Peyer's patch (tissue), 4 donors: ENCODE measurements at regions not wholly inside any gene's neighbourhood (a gene's known extent, or its start where the extent isn't known, plus 50 kb on each side); places are given as distances from the start of the nearest gene placed in this dataset.

Experiments used
- DNase-seq, 3 donors: peaks; one replicate each; pipeline ENCODE4 v3.0.0-alpha.2; 2017 to 2019
- H3K27ac ChIP-seq, 4 donors: fragments of 200-600 bp; sonication (generic); one replicate each; pipeline ENCODE4 v1.5.1; 2016 to 2019
- H3K27me3 ChIP-seq, 2 donors: fragments of 200-600 bp; sonication (generic); one replicate each; pipeline ENCODE4 v1.5.1; 2019
- H3K36me3 ChIP-seq, 3 donors: fragments of 200-600 bp; sonication (generic); one replicate each; pipeline ENCODE4 v1.5.1; 2016 to 2019
- H3K4me1 ChIP-seq, 4 donors: fragments of 200-600 bp; sonication (generic); one replicate each; pipeline ENCODE4 v1.5.1; 2016 to 2019
- H3K4me3 ChIP-seq, 4 donors: fragments of 200-600 bp; sonication (generic); 1 replicate in 3 of 4; 2 replicates in 1 of 4; pipeline ENCODE4 v1.5.1; 2016 to 2019; ENCODE audit warnings: mild to moderate bottlenecking in 1 of 4
- H3K9me3 ChIP-seq, 4 donors: fragments of 200-600 bp; sonication (generic); one replicate each; pipeline ENCODE4 v1.5.1; 2016 to 2019; ENCODE audit warnings: mild to moderate bottlenecking in 1 of 4
- POLR2A ChIP-seq, 2 donors: fragments of 450-650 bp; IDR thresholded peaks; one replicate each; pipeline ENCODE4 v1.5.1; 2017; ENCODE audit warnings: antibody characterized with exemption in 2 of 2, mild to moderate bottlenecking in 2 of 2, moderate library complexity in 2 of 2
- TF ChIP-seq, protein P1 (sequence below), 6 experiments: fragments of 450-650 bp in 4 of 6; fragments of 200-600 bp in 2 of 6; sonication (generic) in 1 of 6; IDR thresholded peaks; one replicate each; pipeline ENCODE4 v1.5.1; 2017 to 2019; ENCODE audit warnings: antibody characterized with exemption in 6 of 6, mild to moderate bottlenecking in 3 of 6, moderate library complexity in 1 of 6

GRCh38 chr7:26951407-26951950 lies 87.1 kb upstream of the SKAP2 start:
- H3K4me1 ChIP-seq, result no peaks in the 10 kb centered on the region
- H3K9me3 ChIP-seq, result no peaks in the 10 kb centered on the region
- DNase-seq, result no peak
- no peaks in the 10 kb centered on the region for H3K27me3 ChIP-seq
- no peak overlapping the region for H3K4me3 ChIP-seq
- H3K36me3 ChIP-seq, result no peaks in the 10 kb centered on the region
- no peak overlapping the region for H3K27ac ChIP-seq
- no peak for TF ChIP-seq POLR2A (IDR thresholded peaks at IDR 0.05)
- TF ChIP-seq, protein P1, sequence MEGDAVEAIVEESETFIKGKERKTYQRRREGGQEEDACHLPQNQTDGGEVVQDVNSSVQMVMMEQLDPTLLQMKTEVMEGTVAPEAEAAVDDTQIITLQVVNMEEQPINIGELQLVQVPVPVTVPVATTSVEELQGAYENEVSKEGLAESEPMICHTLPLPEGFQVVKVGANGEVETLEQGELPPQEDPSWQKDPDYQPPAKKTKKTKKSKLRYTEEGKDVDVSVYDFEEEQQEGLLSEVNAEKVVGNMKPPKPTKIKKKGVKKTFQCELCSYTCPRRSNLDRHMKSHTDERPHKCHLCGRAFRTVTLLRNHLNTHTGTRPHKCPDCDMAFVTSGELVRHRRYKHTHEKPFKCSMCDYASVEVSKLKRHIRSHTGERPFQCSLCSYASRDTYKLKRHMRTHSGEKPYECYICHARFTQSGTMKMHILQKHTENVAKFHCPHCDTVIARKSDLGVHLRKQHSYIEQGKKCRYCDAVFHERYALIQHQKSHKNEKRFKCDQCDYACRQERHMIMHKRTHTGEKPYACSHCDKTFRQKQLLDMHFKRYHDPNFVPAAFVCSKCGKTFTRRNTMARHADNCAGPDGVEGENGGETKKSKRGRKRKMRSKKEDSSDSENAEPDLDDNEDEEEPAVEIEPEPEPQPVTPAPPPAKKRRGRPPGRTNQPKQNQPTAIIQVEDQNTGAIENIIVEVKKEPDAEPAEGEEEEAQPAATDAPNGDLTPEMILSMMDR (IDR thresholded peaks at IDR 0.05), result no peak

GRCh38 chr7:26950889-26951288 lies 86.5 kb upstream of the SKAP2 start:
- Histone ChIP-seq H3K27ac (no peak overlapping the region), H3K27me3 (no peaks in the 10 kb centered on the region), H3K36me3 (no peaks in the 10 kb centered on the region), H3K4me3 (no peak overlapping the region), H3K9me3 (no peaks in the 10 kb centered on the region), H3K4me1 (no peaks in the 10 kb centered on the region)
- TF ChIP-seq, protein P1 (IDR thresholded peaks at IDR 0.05), result no peak
- no peak for TF ChIP-seq POLR2A (IDR thresholded peaks at IDR 0.05)
- DNase-seq, result no peak

DNA sequence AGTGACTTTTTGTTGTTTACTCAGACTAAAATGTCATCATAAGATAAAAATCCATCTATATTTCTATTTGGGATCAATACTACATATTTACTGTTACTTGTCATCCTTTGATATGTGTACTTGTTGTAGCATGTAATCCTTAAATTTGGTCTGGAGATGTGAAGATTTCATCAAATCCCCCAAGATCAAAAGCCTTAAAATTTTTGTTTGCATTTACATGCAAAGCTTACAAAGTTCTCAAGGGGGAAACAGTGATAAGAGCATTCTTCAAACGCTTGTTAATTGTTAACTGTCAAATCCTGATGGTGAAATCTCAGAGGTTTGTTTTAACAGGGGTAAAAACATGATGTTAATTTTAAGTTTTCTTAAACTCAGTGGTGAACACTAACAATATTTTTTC lies 84.9 kb upstream of the SKAP2 start:
- H3K36me3 ChIP-seq, result no peaks in the 10 kb centered on the region
- H3K27ac ChIP-seq, result no peak overlapping the region
- H3K9me3 ChIP-seq, result no peaks in the 10 kb centered on the region
- H3K4me1 ChIP-seq, result no peaks in the 10 kb centered on the region
- H3K4me3 ChIP-seq, result no peak overlapping the region
- DNase-seq, result no peak
- H3K27me3 ChIP-seq, result no peaks in the 10 kb centered on the region
- TF ChIP-seq POLR2A (IDR thresholded peaks at IDR 0.05), result no peak
- TF ChIP-seq, protein P1 (IDR thresholded peaks at IDR 0.05), result no peak

- no peak for TF ChIP-seq POLR2A (IDR thresholded peaks at IDR 0.05)
- TF ChIP-seq, protein P1 (IDR thresholded peaks at IDR 0.05), result no peak
- Histone ChIP-seq H3K36me3 (no peaks in the 10 kb centered on the region), H3K9me3 (no peaks in the 10 kb centered on the region), H3K4me1 (no peaks in the 10 kb centered on the region), H3K27me3 (no peaks in the 10 kb centered on the region), H3K27ac (no peak overlapping the region), H3K4me3 (no peak overlapping the region)
- no peak for DNase-seq
Observed at GRCh38 chr7:26948617-26949118, 84.3 kb upstream of the SKAP2 start.

DNA sequence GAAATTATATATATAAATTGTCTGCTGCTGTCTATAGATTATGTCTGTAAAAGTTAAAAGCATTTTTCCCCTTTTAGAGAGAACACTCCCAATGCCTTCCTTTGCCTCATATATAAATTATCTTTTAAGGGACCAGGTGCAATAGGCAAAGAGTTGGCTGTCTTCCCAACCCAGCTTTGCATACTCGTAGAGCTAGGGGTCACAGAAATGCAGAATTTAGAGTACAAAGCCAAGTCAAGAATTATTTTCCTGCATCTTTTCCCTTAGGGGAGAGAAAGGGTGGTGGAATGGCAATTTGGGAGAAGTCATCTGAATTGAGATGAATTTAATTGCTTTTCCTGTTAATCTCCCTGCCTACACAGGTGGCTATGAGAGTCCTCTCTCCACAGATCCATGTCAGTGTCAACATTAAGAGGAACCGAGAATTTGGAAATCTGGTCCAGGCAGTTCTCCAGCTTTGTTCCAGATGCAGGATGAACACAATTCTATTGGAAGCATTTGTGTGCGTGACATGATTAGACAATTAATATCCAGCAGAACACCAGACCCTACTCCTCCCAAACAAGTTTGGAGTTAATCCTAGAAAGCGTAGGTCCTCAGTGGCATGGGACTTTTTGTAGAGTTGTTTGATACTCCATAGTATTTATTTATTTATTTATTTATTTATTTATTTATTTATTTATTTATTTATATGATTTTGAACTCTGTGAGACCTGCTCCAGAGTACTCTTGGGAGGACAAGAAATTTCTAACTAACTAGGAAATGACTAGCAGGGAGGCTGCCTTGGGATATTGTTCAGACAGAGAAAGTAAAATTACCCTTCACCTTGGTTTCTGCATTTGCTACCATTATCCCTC lies 80.3 kb upstream of the SKAP2 start:
- H3K27ac ChIP-seq, result no peak overlapping the region
- DNase-seq, result no peak
- no peaks in the 10 kb centered on the region for H3K4me1 ChIP-seq
- H3K4me3 ChIP-seq, result no peak overlapping the region
- no peak for TF ChIP-seq POLR2A (IDR thresholded peaks at IDR 0.05)
- TF ChIP-seq, protein P1 (IDR thresholded peaks at IDR 0.05), result no peak
- H3K36me3 ChIP-seq, result no peaks in the 10 kb centered on the region
- no peaks in the 10 kb centered on the region for H3K27me3 ChIP-seq
- H3K9me3 ChIP-seq, result no peaks in the 10 kb centered on the region
